ENCODE measurements at regions not wholly inside any gene's neighbourhood (a gene's known extent, or its start where the extent isn't known, plus 50 kb on each side); places are given as distances from the start of the nearest gene placed in this dataset.

- TF ChIP-seq, protein P1, sequence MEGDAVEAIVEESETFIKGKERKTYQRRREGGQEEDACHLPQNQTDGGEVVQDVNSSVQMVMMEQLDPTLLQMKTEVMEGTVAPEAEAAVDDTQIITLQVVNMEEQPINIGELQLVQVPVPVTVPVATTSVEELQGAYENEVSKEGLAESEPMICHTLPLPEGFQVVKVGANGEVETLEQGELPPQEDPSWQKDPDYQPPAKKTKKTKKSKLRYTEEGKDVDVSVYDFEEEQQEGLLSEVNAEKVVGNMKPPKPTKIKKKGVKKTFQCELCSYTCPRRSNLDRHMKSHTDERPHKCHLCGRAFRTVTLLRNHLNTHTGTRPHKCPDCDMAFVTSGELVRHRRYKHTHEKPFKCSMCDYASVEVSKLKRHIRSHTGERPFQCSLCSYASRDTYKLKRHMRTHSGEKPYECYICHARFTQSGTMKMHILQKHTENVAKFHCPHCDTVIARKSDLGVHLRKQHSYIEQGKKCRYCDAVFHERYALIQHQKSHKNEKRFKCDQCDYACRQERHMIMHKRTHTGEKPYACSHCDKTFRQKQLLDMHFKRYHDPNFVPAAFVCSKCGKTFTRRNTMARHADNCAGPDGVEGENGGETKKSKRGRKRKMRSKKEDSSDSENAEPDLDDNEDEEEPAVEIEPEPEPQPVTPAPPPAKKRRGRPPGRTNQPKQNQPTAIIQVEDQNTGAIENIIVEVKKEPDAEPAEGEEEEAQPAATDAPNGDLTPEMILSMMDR (IDR thresholded peaks at IDR 0.05; ENCODE audit: insufficient read depth, low read length) = no peak
- TF ChIP-seq SPI1 (IDR thresholded peaks at IDR 0.05; ENCODE audit: borderline replicate concordance, low read depth) (no peak), POLR2AphosphoS5 (IDR thresholded peaks at IDR 0.05; ENCODE audit: low read depth) (no peak), GABPA (IDR thresholded peaks at IDR 0.05; ENCODE audit: low read depth) (no peak)
- TF ChIP-seq, protein P2, sequence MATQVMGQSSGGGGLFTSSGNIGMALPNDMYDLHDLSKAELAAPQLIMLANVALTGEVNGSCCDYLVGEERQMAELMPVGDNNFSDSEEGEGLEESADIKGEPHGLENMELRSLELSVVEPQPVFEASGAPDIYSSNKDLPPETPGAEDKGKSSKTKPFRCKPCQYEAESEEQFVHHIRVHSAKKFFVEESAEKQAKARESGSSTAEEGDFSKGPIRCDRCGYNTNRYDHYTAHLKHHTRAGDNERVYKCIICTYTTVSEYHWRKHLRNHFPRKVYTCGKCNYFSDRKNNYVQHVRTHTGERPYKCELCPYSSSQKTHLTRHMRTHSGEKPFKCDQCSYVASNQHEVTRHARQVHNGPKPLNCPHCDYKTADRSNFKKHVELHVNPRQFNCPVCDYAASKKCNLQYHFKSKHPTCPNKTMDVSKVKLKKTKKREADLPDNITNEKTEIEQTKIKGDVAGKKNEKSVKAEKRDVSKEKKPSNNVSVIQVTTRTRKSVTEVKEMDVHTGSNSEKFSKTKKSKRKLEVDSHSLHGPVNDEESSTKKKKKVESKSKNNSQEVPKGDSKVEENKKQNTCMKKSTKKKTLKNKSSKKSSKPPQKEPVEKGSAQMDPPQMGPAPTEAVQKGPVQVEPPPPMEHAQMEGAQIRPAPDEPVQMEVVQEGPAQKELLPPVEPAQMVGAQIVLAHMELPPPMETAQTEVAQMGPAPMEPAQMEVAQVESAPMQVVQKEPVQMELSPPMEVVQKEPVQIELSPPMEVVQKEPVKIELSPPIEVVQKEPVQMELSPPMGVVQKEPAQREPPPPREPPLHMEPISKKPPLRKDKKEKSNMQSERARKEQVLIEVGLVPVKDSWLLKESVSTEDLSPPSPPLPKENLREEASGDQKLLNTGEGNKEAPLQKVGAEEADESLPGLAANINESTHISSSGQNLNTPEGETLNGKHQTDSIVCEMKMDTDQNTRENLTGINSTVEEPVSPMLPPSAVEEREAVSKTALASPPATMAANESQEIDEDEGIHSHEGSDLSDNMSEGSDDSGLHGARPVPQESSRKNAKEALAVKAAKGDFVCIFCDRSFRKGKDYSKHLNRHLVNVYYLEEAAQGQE (IDR thresholded peaks at IDR 0.05; ENCODE audit: insufficient replicate concordance, low read depth) = no peak
Observed at GRCh38 chr12:3341594-3341993, 149.4 kb upstream of the PRMT8 start.

All from HL-60 (cell line).